H9 (cell line): ENCODE measurements at regions not wholly inside any gene's neighbourhood (a gene's known extent, or its start where the extent isn't known, plus 50 kb on each side); places are given as distances from the start of the nearest gene placed in this dataset.

Source experiments
- DNase-seq: peaks from one replicate; pipeline ENCODE4 v3.0.0-alpha.2; 2017
- H2AFZ ChIP-seq: one replicate; pipeline ENCODE4 v1.6.1; 2013; ENCODE audit warnings: mild to moderate bottlenecking, low read length, control low read depth, moderate library complexity
- H2AK5ac ChIP-seq: 2 replicates; pipeline ENCODE4 v1.6.1; 2013; ENCODE audit warnings: low read length, control low read depth, mixed read lengths; ENCODE audit not compliant: insufficient read length
- H2BK120ac ChIP-seq: one replicate; pipeline ENCODE4 v1.6.1; 2013; ENCODE audit warnings: low read depth, mild to moderate bottlenecking, low read length, control low read depth, inconsistent platforms; ENCODE audit not compliant: poor library complexity, severe bottlenecking
- H2BK12ac ChIP-seq: 2 replicates; pipeline ENCODE4 v1.6.1; 2013; ENCODE audit warnings: low read length, control low read depth, mixed read lengths, low read depth; ENCODE audit not compliant: insufficient read length
- H2BK15ac ChIP-seq: 2 replicates; pipeline ENCODE4 v1.6.1; 2013; ENCODE audit warnings: low read depth, low read length, control low read depth
- H2BK20ac ChIP-seq: one replicate; pipeline ENCODE4 v1.6.1; 2013; ENCODE audit warnings: low read depth, mild to moderate bottlenecking, low read length, control low read depth, inconsistent platforms; ENCODE audit not compliant: poor library complexity, severe bottlenecking
- H2BK5ac ChIP-seq: 2 replicates; pipeline ENCODE4 v1.6.1; 2013; ENCODE audit warnings: low read length, control low read depth, mixed read lengths; ENCODE audit not compliant: insufficient read length
- H3K14ac ChIP-seq: 2 replicates; pipeline ENCODE4 v1.6.1; 2013; ENCODE audit warnings: low read length, control low read depth; ENCODE audit not compliant: insufficient read depth
- H3K18ac ChIP-seq: 2 replicates; pipeline ENCODE4 v1.6.1; 2013; ENCODE audit warnings: low read depth, mild to moderate bottlenecking, mixed read lengths, low read length, control low read depth; ENCODE audit not compliant: insufficient read length
- H3K23ac ChIP-seq: 2 replicates; pipeline ENCODE4 v1.6.1; 2013; ENCODE audit warnings: low read length, control low read depth, mixed read lengths, low read depth; ENCODE audit not compliant: insufficient read length
- H3K23me2 ChIP-seq: 2 replicates; pipeline ENCODE4 v1.6.1; 2013; ENCODE audit warnings: low read depth, mild to moderate bottlenecking, mixed read lengths, low read length, control low read depth; ENCODE audit not compliant: insufficient read length, poor library complexity, severe bottlenecking
- H3K27ac ChIP-seq: 2 replicates; pipeline ENCODE4 v1.5.1; 2013; ENCODE audit warnings: low read length, control low read depth, mixed read lengths, low read depth; ENCODE audit not compliant: insufficient read length
- H3K27me3 ChIP-seq: 2 replicates; pipeline ENCODE4 v1.6.1; 2013; ENCODE audit warnings: low read length, control low read depth, inconsistent platforms; ENCODE audit not compliant: insufficient read depth
- H3K4ac ChIP-seq: 2 replicates; pipeline ENCODE4 v1.6.1; 2013; ENCODE audit warnings: low read depth, mild to moderate bottlenecking, control low read depth, inconsistent platforms, low read length, moderate library complexity
- H3K4me1 ChIP-seq: 2 replicates; pipeline ENCODE4 v1.6.1; 2013; ENCODE audit warnings: low read length, control low read depth, inconsistent platforms; ENCODE audit not compliant: insufficient read depth
- H3K4me2 ChIP-seq: 2 replicates; pipeline ENCODE4 v1.6.1; 2013; ENCODE audit warnings: low read length, control low read depth, mixed read lengths; ENCODE audit not compliant: insufficient read length, insufficient read depth
- H3K56ac ChIP-seq: 2 replicates; pipeline ENCODE4 v1.6.1; 2013; ENCODE audit warnings: low read depth, mild to moderate bottlenecking, mixed read lengths, low read length, control low read depth; ENCODE audit not compliant: insufficient read length
- H3K79me1 ChIP-seq: 2 replicates; pipeline ENCODE4 v1.6.1; 2013; ENCODE audit warnings: low read depth, mild to moderate bottlenecking, moderate library complexity, low read length, control low read depth, inconsistent platforms; ENCODE audit not compliant: insufficient read depth, poor library complexity, severe bottlenecking
- H3K79me2 ChIP-seq: 2 replicates; pipeline ENCODE4 v1.6.1; 2013; ENCODE audit warnings: low read length, control low read depth, inconsistent platforms; ENCODE audit not compliant: insufficient read depth
- H3K9ac ChIP-seq: 2 replicates; pipeline ENCODE4 v1.6.1; 2013; ENCODE audit warnings: low read length, control low read depth, mixed read lengths; ENCODE audit not compliant: insufficient read length; ENCODE audit errors: extremely low read depth
- H3K9me3 ChIP-seq: one replicate; pipeline ENCODE4 v1.6.1; 2013; ENCODE audit warnings: low read depth, low read length, inconsistent platforms; ENCODE audit not compliant: control insufficient read depth
- H3T11ph ChIP-seq: one replicate; pipeline ENCODE4 v1.6.1; 2013; ENCODE audit warnings: mild to moderate bottlenecking, low read length, control low read depth, inconsistent platforms
- H4K20me1 ChIP-seq: one replicate; pipeline ENCODE4 v1.6.1; 2013; ENCODE audit not compliant: control insufficient read depth, insufficient read length, insufficient read depth
- H4K5ac ChIP-seq: 2 replicates; pipeline ENCODE4 v1.6.1; 2013; ENCODE audit warnings: low read depth, mild to moderate bottlenecking, mixed read lengths, low read length, control low read depth; ENCODE audit not compliant: insufficient read length
- H4K8ac ChIP-seq: replicated peaks from 2 replicates; pipeline ENCODE4 v1.6.1; 2013; ENCODE audit warnings: low read length, control low read depth, mixed read lengths, low read depth; ENCODE audit not compliant: insufficient read length
- H4K91ac ChIP-seq: 2 replicates; pipeline ENCODE4 v1.6.1; 2013; ENCODE audit warnings: low read depth, mild to moderate bottlenecking, moderate library complexity, mixed read lengths, low read length, control low read depth; ENCODE audit not compliant: insufficient read length
- H3K27ac Mint-ChIP-seq, 3 experiments: 2 replicates in 2 of 3; 3 replicates in 1 of 3; pipeline ENCODE4 v1.8.0; 2020 to 2021; ENCODE audit warnings: mixed read lengths in 3 of 3, mild to moderate bottlenecking in 1 of 3, moderate library complexity in 1 of 3
- H3K27me3 Mint-ChIP-seq: 2 replicates; pipeline ENCODE4 v1.8.0; 2021; ENCODE audit warnings: low read depth, mild to moderate bottlenecking, moderate library complexity, mixed read lengths
- H3K36me3 Mint-ChIP-seq, 3 experiments: 2 replicates in 2 of 3; 3 replicates in 1 of 3; pipeline ENCODE4 v1.8.0; 2020 to 2021; ENCODE audit warnings: low read depth in 3 of 3, mixed read lengths in 3 of 3; ENCODE audit not compliant: insufficient read depth in 1 of 3
- H3K4me1 Mint-ChIP-seq, 2 experiments: 2 replicates each; pipeline ENCODE4 v1.8.0; 2020; ENCODE audit warnings: mixed read lengths in 2 of 2
- H3K4me3 Mint-ChIP-seq, 2 experiments: 2 replicates in 1 of 2; 3 replicates in 1 of 2; pipeline ENCODE4 v1.8.0; 2020 to 2021; ENCODE audit warnings: mild to moderate bottlenecking in 2 of 2, mixed read lengths in 2 of 2, moderate library complexity in 1 of 2
- H3K9me3 Mint-ChIP-seq, 2 experiments: 2 replicates in 1 of 2; 3 replicates in 1 of 2; pipeline ENCODE4 v1.8.0; 2020; ENCODE audit warnings: mild to moderate bottlenecking in 2 of 2, mixed read lengths in 2 of 2, moderate library complexity in 1 of 2
- CTCF ChIP-seq: fragments of 200-600 bp; sonication (generic); conservative IDR thresholded peaks from 3 replicates; pipeline ENCODE4 v1.8.0; 2021; ENCODE audit warnings: antibody characterized with exemption, mild to moderate bottlenecking
- WGBS: extraction: QIAGEN DNeasy Blood & Tissue Kit; methylation state at CpG from one replicate; pipeline ENCODE4 v1.1.7; 2013; ENCODE audit warnings: missing lambda C conversion rate, low lambda C conversion rate, mixed read lengths; ENCODE audit not compliant: insufficient read length; ENCODE audit errors: extremely low coverage; 5-methylcytosine and 5-hydroxymethylcytosine counted together

DNA sequence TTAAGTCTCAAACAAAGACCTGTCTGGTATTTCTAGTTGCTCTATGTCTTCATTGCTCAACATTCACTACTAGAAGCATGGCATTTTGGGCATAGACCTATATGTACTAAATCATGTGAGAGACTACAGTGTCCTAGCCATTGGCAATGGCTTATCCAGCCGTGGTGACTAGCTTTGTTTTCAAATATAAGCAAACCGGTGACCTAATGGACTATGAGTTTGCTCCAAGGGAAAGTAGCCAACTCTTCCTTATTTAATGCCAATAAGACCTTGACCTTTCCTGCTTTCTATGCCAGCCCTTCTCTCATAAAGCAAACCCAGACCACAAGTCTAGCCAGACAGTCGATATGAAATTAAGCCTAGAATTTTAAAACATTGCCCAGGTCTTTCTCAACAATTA, 113.7 kb upstream of the CREB1 start:
- Mint-ChIP-seq H3K4me1 (peaks cover 34 to 43% of the 10 kb centered on the region in 2 experiments), H3K36me3 (peaks cover 0 to 1% (median 0%) of the 10 kb centered on the region in 3 experiments; a peak in 1 of 7 replicates), H3K27ac (no peak overlapping the region; a peak in 1 of 7 replicates), H3K9me3 (no peaks in the 10 kb centered on the region), H3K4me3 (no peak overlapping the region), H3K27me3 (no peaks in the 10 kb centered on the region)
- H2BK5ac ChIP-seq, result no peak overlapping the region
- H3K56ac ChIP-seq, result no peak overlapping the region
- H2BK120ac ChIP-seq, result no peak overlapping the region
- no peak overlapping the region for H2BK15ac ChIP-seq
- no peak overlapping the region for H2BK20ac ChIP-seq
- H3K23me2 ChIP-seq, result no peaks in the 10 kb centered on the region
- H3K4me1 ChIP-seq, result peaks cover 13% of the 10 kb centered on the region; the same call in 1 of the 2 replicates
- H3K18ac ChIP-seq, result no peak overlapping the region
- no peak overlapping the region for H3K14ac ChIP-seq
- H3K4me2 ChIP-seq, result no peak overlapping the region
- H3K23ac ChIP-seq, result no peak overlapping the region
- H4K20me1 ChIP-seq, result no peaks in the 10 kb centered on the region
- no peak overlapping the region for H3K9ac ChIP-seq
- no peak overlapping the region for H2AFZ ChIP-seq
- H3K4ac ChIP-seq, result no peak overlapping the region
- TF ChIP-seq CTCF, result no peak
- no peaks in the 10 kb centered on the region for H3K27me3 ChIP-seq
- H3K79me2 ChIP-seq, result no peaks in the 10 kb centered on the region
- H2AK5ac ChIP-seq, result no peak overlapping the region
- no peak overlapping the region for H4K91ac ChIP-seq
- no peaks in the 10 kb centered on the region for H3K79me1 ChIP-seq
- no peak overlapping the region for H3T11ph ChIP-seq
- H2BK12ac ChIP-seq, result no peak overlapping the region
- no peak overlapping the region for H4K5ac ChIP-seq
- no peak for DNase-seq
- H3K27ac ChIP-seq, result no peak overlapping the region
- no peak overlapping the region for H4K8ac ChIP-seq
- no CpG with 5 or more reads among the region's 3 CpGs for WGBS
- H3K9me3 ChIP-seq, result no peaks in the 10 kb centered on the region
